ENCODE measurements at regions not wholly inside any gene's neighbourhood (a gene's known extent, or its start where the extent isn't known, plus 50 kb on each side); places are given as distances from the start of the nearest gene placed in this dataset.
A peak's percentile ranks its signal among the peaks of the same experiment; 100 is the strongest.

DNA sequence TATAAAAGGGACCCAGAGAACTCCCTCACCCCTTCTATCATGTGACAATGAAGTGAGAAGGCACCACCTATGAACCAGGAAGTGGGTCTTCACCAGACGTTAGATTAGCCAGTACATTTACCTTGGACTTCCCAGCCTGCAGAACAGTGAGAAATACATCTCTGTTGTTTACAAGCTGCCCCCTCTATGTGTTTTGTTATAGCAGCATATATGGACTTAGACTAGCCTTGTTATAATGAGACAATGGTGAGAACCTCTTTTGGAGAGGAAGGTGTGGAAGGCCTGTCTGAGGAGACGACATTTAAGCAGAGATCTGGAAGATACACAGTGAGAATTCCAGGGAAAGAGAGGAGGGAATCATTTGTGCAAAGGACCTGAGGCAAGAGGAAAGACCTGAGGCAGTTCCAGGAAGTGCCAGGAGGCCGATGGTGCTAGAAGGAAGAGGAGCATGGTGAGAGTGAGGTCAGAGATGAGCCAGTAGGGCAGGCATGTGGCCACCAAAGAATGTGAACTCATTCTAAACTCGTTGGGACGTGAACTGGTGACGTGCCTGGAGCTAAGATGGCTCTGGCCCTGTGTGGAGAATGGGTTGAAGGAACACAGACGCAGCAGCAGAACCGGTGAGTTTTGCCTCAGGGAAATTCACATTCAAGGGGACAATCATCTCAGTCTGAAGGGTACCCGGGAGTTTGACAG lies 98.9 kb upstream of the IRF2BP2 start:
- DNase-seq, result no peak

GRCh38 chr1:234707641-234708040 lies 97.7 kb upstream of the IRF2BP2 start:
- peak; percentile 84 to 92 (median 88) for DNase-seq

- DNase-seq, result peak; percentile 65 to 69 (median 65)
These were observed 97.0 kb upstream of the IRF2BP2 start for GRCh38 chr1:234706931-234707330.

DNA sequence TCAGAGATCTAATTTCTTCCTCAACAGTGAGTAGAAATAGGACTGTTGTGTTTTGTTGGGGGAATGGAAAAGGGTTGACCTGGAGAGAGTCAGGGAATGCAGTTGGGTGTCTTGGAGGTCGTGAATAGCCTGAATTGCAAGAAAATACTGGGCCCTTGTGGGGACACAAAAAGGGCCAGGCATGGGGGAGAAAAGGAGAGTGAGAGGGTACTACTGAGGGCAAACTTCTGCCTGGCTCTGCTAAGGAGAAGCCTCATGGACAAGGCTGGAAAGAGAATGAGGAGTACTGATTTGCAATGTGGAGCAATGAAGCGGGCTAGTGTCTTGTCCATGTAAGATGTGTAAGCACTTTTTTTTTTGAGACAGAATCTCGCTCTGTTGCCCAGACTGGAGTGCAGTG lies 96.2 kb upstream of the IRF2BP2 start:
- no peak for DNase-seq

DNA sequence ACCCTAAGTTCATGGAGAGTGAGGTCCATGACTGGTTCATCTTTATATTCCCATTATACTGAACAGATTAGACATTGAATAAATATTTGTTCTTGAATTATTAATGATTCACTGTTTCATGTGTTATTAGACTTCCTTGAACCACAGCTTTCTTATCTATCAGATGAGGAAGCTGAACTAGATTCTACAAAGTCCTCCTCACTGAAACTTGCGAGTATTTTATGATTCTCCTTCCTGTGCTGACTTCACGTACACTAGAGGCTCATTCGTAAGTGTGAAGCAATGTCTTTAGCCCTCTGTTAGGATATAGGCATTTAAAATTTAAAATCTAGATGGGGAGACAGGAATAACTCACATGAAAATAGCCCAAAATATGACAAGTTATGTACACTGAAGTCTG lies 95.6 kb upstream of the IRF2BP2 start:
- DNase-seq, result peak in 2 of 3 donors; percentile 35 to 59

DNA sequence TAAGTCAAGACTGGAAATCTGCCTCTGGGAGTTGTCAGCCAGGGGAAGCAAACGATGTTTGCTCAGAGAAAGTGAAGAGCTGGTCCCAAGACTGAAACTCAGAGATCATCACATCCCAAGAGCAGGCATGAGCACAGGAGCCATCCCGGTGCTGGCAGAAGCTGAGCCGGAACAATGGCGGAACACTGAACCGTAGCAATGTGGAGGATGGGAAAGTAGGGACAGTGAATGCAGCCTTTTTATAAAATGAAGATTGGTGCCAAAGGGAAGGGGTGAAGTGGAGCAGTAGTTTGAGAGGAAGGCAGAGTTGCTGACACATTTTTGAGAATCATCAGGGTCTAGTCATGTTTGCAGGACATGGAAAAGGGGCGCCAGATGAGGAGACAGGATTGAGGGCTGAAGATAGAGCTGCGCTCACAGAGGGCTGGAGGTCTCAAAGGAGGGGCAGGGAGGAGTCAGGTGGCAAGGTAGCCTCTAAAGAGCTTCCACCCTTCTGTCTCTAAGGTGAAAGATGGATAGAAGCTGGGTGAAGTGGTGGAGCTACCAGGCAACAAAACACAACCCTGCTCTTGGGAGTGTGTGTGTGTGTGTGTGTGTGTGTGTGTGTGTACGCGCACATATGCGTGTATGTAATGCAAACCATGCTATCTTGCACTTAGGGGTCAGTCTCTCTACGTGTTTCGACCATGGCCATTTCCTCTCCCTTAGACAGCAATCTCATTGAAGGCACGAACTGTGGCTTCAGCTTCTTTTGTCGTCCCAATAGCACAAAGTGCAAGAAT lies 94.3 kb upstream of the IRF2BP2 start:
- DNase-seq, result no peak

DNA sequence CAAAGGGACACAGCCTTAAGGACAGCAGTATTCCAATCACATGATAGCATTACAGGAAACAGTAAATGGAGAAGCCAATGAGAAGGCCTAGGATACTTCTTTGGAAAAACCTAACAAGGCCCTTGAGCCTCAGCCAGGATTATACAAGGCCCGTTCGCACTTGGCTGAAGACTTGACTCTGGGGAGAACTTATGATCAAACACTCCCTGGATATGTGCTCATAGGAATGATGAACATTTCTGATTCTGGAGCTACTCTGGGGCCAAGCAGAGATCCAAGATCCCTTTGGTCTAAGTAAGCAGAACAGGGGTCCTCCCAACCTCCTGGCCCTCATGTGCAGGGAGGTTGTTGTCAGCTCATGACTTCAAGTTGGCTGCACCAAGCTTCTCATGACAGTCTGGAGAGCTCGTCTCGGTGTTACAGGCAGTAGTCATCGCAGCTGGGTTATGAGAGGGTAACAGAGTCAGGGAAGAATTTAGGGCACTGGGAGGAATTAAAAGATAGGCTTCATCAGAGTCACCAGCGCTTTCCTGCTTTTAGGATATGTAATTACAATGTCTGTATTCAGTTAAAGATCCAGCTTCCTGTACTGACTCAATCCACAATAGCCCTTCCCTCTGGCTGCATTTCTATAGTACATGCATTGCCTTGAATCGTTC lies 92.5 kb upstream of the IRF2BP2 start:
- DNase-seq, result no peak

DNA sequence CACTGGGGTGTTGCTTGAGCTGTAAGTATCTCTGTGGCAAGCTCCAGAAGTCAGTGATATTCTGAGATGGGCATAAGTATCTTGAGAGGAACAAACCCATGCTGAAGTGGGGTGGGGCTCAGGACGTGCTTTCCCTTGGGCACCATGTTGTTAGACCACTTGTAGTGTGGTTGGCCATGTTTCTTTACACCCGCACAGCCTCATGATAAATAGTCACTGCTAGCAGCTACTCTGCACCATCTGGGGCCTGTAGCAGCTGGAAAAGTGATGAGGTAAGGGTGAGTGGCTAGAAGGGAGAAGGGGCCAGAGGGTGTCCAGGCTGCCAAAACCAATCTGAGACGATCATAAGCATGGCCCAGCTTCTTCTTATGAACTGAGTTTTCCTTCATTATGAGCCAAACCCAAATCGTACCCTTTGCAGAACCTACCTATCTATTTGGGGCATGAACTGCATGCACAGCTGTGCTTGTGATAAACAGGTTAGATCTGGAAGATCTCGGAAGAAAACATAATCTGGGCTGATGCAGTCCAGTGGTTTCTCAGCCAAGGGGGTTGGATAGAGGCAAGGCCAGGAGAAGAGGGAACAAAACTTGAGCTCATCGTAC lies 91.9 kb upstream of the IRF2BP2 start:
- DNase-seq, result no peak

- peak; percentile 87 to 95 (median 93) for DNase-seq
These were observed 90.1 kb upstream of the IRF2BP2 start for GRCh38 chr1:234699795-234700665.

- DNase-seq, result no peak
These were observed 88.7 kb upstream of the IRF2BP2 start for GRCh38 chr1:234698686-234699085.

DNA sequence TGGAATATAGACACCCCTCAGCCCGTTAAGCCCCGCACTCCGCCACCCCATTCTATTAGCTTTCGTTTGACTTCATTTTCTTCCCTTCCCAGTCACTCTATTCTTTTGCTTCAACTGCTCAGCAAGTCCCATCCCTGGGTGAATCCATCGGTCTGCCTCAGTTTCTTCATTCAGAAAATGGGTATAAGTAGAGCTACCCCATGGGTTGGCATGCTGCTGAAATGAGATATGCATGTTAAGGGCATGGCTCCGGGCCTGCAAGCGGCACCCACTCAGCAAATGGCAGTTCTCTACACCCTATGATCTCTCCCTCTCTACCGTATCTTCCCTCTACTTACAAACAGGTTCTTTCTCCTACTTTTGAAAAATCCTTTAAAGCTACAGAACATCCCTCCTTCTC lies 87.8 kb upstream of the IRF2BP2 start:
- DNase-seq, result no peak

DNA sequence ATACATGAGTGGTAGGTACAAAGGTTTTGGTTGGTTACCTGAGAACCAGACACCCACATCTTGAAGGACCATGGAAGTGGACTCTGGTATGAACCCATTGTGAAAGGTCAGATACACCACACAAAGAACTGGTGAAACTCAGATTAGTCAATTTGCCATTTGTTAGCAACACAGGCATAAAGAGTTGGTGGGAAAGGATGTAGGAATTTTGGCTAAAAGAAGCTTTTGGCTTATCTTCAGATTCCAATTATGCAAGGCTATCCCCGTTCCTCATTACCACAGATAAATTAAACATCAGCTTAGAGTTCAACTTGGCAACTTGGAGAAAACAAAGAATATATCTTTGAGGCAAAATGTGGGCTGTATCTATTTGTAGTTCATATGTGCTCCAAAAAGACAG lies 87.0 kb upstream of the IRF2BP2 start:
- no peak for DNase-seq

GRCh38 chr1:234696148-234696576 lies 86.2 kb upstream of the IRF2BP2 start:
- no peak for DNase-seq

DNA sequence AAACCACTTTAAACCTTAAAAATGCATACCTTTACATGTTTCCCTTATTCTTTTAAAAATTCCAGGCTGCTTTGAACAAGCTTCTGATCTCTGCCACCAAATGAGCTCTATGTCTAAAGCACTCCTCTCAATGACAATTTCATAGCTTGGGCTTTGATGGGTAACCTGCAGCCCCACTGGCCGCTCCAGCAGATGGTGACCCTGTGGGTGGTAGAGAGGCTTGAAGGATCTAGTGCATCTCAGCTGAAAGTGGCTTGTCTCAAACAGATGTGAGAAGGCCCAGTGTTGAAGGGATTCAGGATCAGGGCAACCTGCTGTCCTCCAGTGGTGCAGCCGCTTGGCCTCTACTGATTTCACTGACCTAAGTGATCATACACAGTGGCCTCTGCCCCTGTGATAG lies 84.7 kb upstream of the IRF2BP2 start:
- DNase-seq, result no peak

DNA sequence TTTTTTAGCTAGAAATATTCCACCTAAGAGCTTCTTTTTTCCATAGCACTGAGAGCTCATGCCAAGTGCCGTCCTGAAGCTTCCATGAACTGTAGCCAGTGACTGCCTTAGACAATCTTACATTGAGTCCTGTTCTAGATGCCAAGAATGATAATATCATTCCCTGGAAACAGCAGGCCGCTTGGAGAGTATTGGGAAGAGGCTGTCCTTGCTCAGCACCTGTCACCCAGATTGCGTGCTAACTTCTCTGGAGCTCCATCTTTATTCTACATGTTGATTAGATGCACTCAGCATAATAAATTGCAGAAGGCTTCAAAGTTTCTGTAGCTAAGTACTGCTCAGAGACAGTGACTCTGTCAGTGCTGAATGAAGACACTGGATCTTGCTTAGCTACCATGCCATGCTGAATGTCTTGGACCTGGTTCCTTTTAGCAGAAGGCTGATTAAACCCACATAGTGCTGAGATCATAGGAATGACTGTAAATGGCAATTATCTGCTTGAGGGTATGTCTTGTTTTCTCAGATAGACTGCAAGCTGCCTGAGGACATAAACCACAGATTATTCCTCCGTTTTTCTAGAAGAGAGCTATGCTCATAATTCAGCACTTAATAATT lies 83.1 kb upstream of the IRF2BP2 start:
- no peak for DNase-seq

DNA sequence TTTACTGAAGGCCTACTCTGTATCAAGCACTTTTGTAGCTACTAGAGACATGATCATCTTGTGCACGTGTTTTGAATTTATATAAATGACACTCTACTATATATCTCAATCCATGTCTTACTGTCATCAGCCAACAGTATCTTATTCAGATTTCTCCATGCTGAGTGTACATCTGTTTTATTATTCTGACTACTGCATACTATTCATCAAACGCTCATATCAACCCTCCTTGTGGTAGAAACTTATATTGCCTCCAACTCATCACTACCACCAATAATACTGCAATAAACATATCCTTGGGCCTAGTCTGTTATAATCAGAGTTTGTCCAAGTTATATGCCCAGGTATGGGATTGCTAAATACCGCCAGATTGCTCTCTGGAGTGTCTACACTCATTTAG lies 81.6 kb upstream of the IRF2BP2 start:
- no peak for DNase-seq

DNA sequence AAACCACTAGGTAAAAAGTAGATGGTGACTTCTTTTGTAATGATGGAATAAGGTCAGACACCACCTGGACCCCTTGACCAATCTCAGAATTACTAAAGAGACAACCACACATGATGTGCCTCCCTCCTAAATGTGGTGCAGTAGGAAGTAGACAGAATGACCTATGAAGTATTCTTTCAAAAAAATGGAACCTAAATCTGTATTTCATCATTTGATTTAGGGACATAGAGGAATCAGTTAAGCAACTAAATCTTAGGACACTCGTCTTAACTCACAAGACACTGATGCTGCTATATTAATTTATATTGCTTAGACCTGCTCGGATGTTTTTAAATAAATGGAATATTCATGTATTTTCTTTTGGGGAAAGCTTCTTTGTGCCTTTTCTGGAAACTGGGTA lies 80.9 kb upstream of the IRF2BP2 start:
- DNase-seq, result peak in 2 of 3 donors; percentile 43 to 44

DNA sequence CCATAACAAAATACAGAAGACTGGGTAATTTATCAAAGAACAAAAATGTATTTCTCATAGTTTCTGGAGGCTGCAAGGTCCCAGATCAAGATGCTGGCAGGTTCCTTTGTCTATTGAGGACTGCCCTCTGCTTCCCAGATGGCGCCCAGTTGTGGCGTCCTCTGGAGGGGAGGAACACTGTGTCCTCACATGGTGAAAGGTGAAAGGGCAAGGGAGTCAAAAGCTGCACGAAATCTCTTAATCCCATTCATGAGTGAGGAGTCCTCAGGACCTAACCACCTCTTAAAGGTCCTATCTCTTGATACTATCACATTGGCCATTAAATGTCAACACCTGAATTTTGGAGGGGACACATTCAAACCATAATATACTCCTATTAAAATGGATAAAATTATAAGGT lies 79.3 kb upstream of the IRF2BP2 start:
- DNase-seq, result no peak

DNA sequence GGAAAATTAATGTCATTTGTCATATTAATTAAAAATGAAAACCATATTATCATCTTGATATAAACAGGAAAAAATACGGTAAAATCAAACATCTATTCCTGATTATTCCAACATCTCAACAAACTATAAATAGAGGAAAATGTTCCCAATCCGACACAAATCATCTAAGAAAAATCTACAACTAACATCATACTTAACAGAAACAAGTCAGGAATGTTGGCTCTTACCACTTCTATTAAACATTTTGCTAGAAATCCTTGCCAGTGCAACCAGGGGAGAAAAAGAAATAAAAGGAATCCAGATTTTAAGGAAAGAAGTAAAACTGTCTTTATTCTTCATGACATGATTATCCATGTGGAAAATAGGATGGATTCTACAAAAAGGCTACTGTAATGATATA lies 77.0 kb upstream of the IRF2BP2 start:
- no peak for DNase-seq

DNA sequence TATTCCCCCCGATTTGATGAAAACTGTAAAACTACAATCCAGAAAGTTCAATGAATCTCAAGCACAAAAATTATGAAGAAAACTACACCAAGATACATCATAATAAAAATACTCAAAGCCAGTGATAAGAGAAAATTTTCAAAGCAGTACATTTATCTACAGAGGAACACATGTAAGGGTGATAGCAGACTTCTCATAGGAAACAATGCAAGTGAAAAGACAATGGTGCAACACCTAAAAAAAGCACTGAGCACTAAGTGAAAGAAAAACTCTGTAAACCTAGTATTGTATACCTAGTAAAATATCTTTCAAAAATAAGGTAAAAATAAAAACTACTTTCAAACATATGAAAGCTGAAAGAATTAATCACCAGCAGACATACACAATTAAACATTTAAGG lies 76.1 kb upstream of the IRF2BP2 start:
- DNase-seq, result no peak

DNA sequence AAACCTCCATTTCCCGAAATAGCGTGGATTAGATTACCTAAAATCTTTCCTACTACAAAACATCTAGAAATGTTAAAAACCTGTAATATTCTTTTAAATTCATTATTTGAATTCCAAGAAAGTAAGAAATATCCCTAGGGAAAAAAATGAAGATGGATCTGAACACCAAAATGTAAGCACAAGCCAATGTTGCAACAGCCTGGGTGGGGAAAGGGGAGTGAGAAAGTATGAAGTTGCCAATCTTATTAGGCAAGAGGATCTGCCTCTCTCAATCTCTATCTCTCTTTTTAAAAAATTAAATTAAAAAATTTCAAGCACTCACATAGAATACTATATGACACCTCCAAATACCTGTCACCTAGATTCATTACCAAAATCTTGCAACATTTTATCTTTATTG lies 74.9 kb upstream of the IRF2BP2 start:
- DNase-seq, result no peak
